ENCODE measurements at regions not wholly inside any gene's neighbourhood (a gene's known extent, or its start where the extent isn't known, plus 50 kb on each side); places are given as distances from the start of the nearest gene placed in this dataset.

- Histone ChIP-seq H3K9ac (ENCODE audit: low read length) (no peak overlapping the region), H3K36me3 (ENCODE audit: low read length) (no peaks in the 10 kb centered on the region), H3K4me2 (ENCODE audit: low read depth, low read length, poor library complexity, severe bottlenecking) (no peak overlapping the region), H3K9me3 (ENCODE audit: insufficient read depth, low read length) (no peaks in the 10 kb centered on the region), H3K79me2 (ENCODE audit: insufficient read depth, low read length) (no peaks in the 10 kb centered on the region), H3F3A (ENCODE audit: insufficient read depth) (no peaks in the 10 kb centered on the region), H2AFZ (ENCODE audit: low read depth, low read length, severe bottlenecking) (no peak overlapping the region), H3K27me3 (ENCODE audit: low read length) (no peaks in the 10 kb centered on the region), H4K20me1 (ENCODE audit: low read depth, low read length) (no peaks in the 10 kb centered on the region), H3K4me3 (ENCODE audit: insufficient read depth, low read length, poor library complexity, severe bottlenecking) (no peak overlapping the region), H3K9me2 (replicated peaks; ENCODE audit: insufficient read depth, low read length) (no peaks in the 10 kb centered on the region), H3K27ac (ENCODE audit: low read depth, low read length) (no peak overlapping the region)
- TF ChIP-seq EZH2phosphoT487 (conservative IDR thresholded peaks at IDR 0.05; ENCODE audit: low read length), result no peak
- no peak for TF ChIP-seq CTCF (IDR thresholded peaks at IDR 0.05; ENCODE audit: insufficient read depth, low read length, poor library complexity, severe bottlenecking)
Measured at GRCh38 chr2:23235736-23236135, 149.2 kb upstream of the KLHL29 start.

- no peaks in the 10 kb centered on the region for H3K9me3 ChIP-seq (ENCODE audit: insufficient read depth, low read length)
Measured at GRCh38 chr2:23237147-23237546, 147.8 kb upstream of the KLHL29 start.

GRCh38 chr2:23238011-23238657 is 146.8 kb upstream of the KLHL29 start:
- no peak overlapping the region for H3K27ac ChIP-seq (ENCODE audit: low read depth, low read length)
- no peak for TF ChIP-seq EZH2phosphoT487 (conservative IDR thresholded peaks at IDR 0.05; ENCODE audit: low read length)
- no peak for TF ChIP-seq CTCF (IDR thresholded peaks at IDR 0.05; ENCODE audit: insufficient read depth, low read length, poor library complexity, severe bottlenecking)
- H3K79me2 ChIP-seq (ENCODE audit: insufficient read depth, low read length), result no peaks in the 10 kb centered on the region
- H4K20me1 ChIP-seq (ENCODE audit: low read depth, low read length), result no peaks in the 10 kb centered on the region
- H3K9ac ChIP-seq (ENCODE audit: low read length), result no peak overlapping the region
- H3K36me3 ChIP-seq (ENCODE audit: low read length), result no peaks in the 10 kb centered on the region
- no peaks in the 10 kb centered on the region for H3F3A ChIP-seq (ENCODE audit: insufficient read depth)
- no peaks in the 10 kb centered on the region for H3K9me2 ChIP-seq (replicated peaks; ENCODE audit: insufficient read depth, low read length)
- H3K9me3 ChIP-seq (ENCODE audit: insufficient read depth, low read length), result no peaks in the 10 kb centered on the region
- no peak overlapping the region for H3K4me3 ChIP-seq (ENCODE audit: insufficient read depth, low read length, poor library complexity, severe bottlenecking)
- H3K4me2 ChIP-seq (ENCODE audit: low read depth, low read length, poor library complexity, severe bottlenecking), result no peak overlapping the region
- H3K27me3 ChIP-seq (ENCODE audit: low read length), result no peaks in the 10 kb centered on the region
- H2AFZ ChIP-seq (ENCODE audit: low read depth, low read length, severe bottlenecking), result no peak overlapping the region

More at GRCh38 chr2:23237147-23237546, 147.8 kb upstream of the KLHL29 start:
- Histone ChIP-seq H3K4me3 (ENCODE audit: insufficient read depth, low read length, poor library complexity, severe bottlenecking) (no peak overlapping the region), H3F3A (ENCODE audit: insufficient read depth) (no peaks in the 10 kb centered on the region), H3K36me3 (ENCODE audit: low read length) (no peaks in the 10 kb centered on the region), H3K27ac (ENCODE audit: low read depth, low read length) (no peak overlapping the region), H4K20me1 (ENCODE audit: low read depth, low read length) (no peaks in the 10 kb centered on the region), H3K9me2 (replicated peaks; ENCODE audit: insufficient read depth, low read length) (no peaks in the 10 kb centered on the region), H3K9ac (ENCODE audit: low read length) (no peak overlapping the region), H3K4me2 (ENCODE audit: low read depth, low read length, poor library complexity, severe bottlenecking) (no peak overlapping the region), H2AFZ (ENCODE audit: low read depth, low read length, severe bottlenecking) (no peak overlapping the region), H3K27me3 (ENCODE audit: low read length) (no peaks in the 10 kb centered on the region), H3K79me2 (ENCODE audit: insufficient read depth, low read length) (no peaks in the 10 kb centered on the region)
- TF ChIP-seq EZH2phosphoT487 (conservative IDR thresholded peaks at IDR 0.05; ENCODE audit: low read length) (no peak), CTCF (IDR thresholded peaks at IDR 0.05; ENCODE audit: insufficient read depth, low read length, poor library complexity, severe bottlenecking) (no peak)
